DND-41 (cell line): ENCODE measurements at regions not wholly inside any gene's neighbourhood (a gene's known extent, or its start where the extent isn't known, plus 50 kb on each side); places are given as distances from the start of the nearest gene placed in this dataset.

Source experiments
- ATAC-seq: fragments of 200-7000 bp; cut with Tn5 transposase; 3 replicates; pipeline ENCODE4 v1.9.1; 2021; ENCODE audit warnings: low read depth; ENCODE audit not compliant: insufficient read depth
- DNase-seq: peaks from one replicate; pipeline ENCODE4 v3.0.0-alpha.2; 2020
- H2AFZ ChIP-seq: 2 replicates; pipeline ENCODE4 v1.6.0; 2012; ENCODE audit warnings: low read depth, low read length
- H3K27ac ChIP-seq: 2 replicates; pipeline ENCODE4 v1.5.1; 2012; ENCODE audit warnings: low read length, inconsistent platforms
- H3K27me3 ChIP-seq: fragments of 200-600 bp; sonication (generic); 2 replicates; pipeline ENCODE4 v1.6.0; 2012; ENCODE audit warnings: low read length, mild to moderate bottlenecking, inconsistent platforms; ENCODE audit not compliant: insufficient read depth, poor library complexity
- H3K36me3 ChIP-seq: 2 replicates; pipeline ENCODE4 v1.5.1; 2012; ENCODE audit warnings: low read length, inconsistent platforms; ENCODE audit not compliant: insufficient read depth
- H3K4me1 ChIP-seq: 2 replicates; pipeline ENCODE4 v1.5.1; 2012; ENCODE audit warnings: mild to moderate bottlenecking, low read length; ENCODE audit not compliant: insufficient read depth
- H3K4me2 ChIP-seq: 2 replicates; pipeline ENCODE4 v1.6.0; 2012; ENCODE audit warnings: mild to moderate bottlenecking, moderate library complexity, low read length, inconsistent platforms; ENCODE audit not compliant: insufficient read depth
- H3K4me3 ChIP-seq, 2 experiments: fragments of 200-600 bp in 1 of 2; shearing (Covaris generic) in 1 of 2; 2 replicates each; pipeline ENCODE4 v1.5.1; 2012 to 2016; ENCODE audit warnings: inconsistent platforms in 2 of 2, low read length in 2 of 2, mild to moderate bottlenecking in 2 of 2, low read depth in 1 of 2, moderate library complexity in 1 of 2
- H3K79me2 ChIP-seq: 2 replicates; pipeline ENCODE4 v1.6.0; 2012; ENCODE audit warnings: low read length, inconsistent platforms; ENCODE audit not compliant: insufficient read depth
- H3K9ac ChIP-seq: 2 replicates; pipeline ENCODE4 v1.6.0; 2012; ENCODE audit warnings: low read depth, mild to moderate bottlenecking, inconsistent platforms, low read length, moderate library complexity
- H3K9me3 ChIP-seq: 2 replicates; pipeline ENCODE4 v1.5.1; 2012; ENCODE audit warnings: low read length, moderate library complexity, mild to moderate bottlenecking, inconsistent platforms; ENCODE audit not compliant: insufficient read depth, severe bottlenecking
- H4K20me1 ChIP-seq: 2 replicates; pipeline ENCODE4 v1.6.0; 2012; ENCODE audit warnings: low read length; ENCODE audit not compliant: insufficient read depth
- CTCF ChIP-seq: IDR thresholded peaks from 2 replicates; pipeline ENCODE4 v1.5.1; 2012; ENCODE audit warnings: borderline replicate concordance, low read length, moderate library complexity, mild to moderate bottlenecking; ENCODE audit not compliant: poor library complexity, severe bottlenecking; ENCODE audit errors: extremely low read depth
- EZH2 ChIP-seq: IDR thresholded peaks from 3 replicates; pipeline ENCODE4 v1.6.1; 2012; ENCODE audit warnings: borderline replicate concordance, low read depth, mild to moderate bottlenecking, moderate library complexity, low read length, inconsistent platforms; ENCODE audit not compliant: severe bottlenecking

- Histone ChIP-seq H2AFZ (no peak overlapping the region), H4K20me1 (no peaks in the 10 kb centered on the region), H3K4me2 (no peak overlapping the region), H3K27ac (no peak overlapping the region), H3K4me3 (no peak overlapping the region), H3K9ac (no peak overlapping the region), H3K79me2 (no peaks in the 10 kb centered on the region), H3K36me3 (no peaks in the 10 kb centered on the region), H3K27me3 (peaks cover 2% of the 10 kb centered on the region), H3K9me3 (no peaks in the 10 kb centered on the region), H3K4me1 (no peaks in the 10 kb centered on the region)
- no peak for TF ChIP-seq EZH2
- no peak for TF ChIP-seq CTCF
- DNase-seq (no peak), ATAC-seq (no peak)
These were observed 306.2 kb upstream of the ATP11B start for GRCh38 chr3:182487143-182487542.

- H3K27me3 ChIP-seq = peaks cover 2% of the 10 kb centered on the region
- H3K27ac ChIP-seq = no peak overlapping the region
These were observed 305.7 kb upstream of the ATP11B start for GRCh38 chr3:182487611-182488010.

GRCh38 chr3:182490596-182491491, 302.5 kb upstream of the ATP11B start:
- no peak for DNase-seq
- peak; percentile 55 for TF ChIP-seq CTCF
- no peak for TF ChIP-seq EZH2
- Histone ChIP-seq H3K9ac (no peak overlapping the region), H3K4me2 (no peak overlapping the region), H3K4me3 (no peak overlapping the region), H4K20me1 (no peaks in the 10 kb centered on the region), H3K9me3 (no peaks in the 10 kb centered on the region), H3K79me2 (no peaks in the 10 kb centered on the region), H3K36me3 (no peaks in the 10 kb centered on the region), H3K27ac (no peak overlapping the region), H2AFZ (no peak overlapping the region), H3K4me1 (no peaks in the 10 kb centered on the region), H3K27me3 (peaks cover 2% of the 10 kb centered on the region)
- no peak for ATAC-seq

More at GRCh38 chr3:182487611-182488010, 305.7 kb upstream of the ATP11B start:
- ATAC-seq = no peak
- Histone ChIP-seq H2AFZ (no peak overlapping the region), H4K20me1 (no peaks in the 10 kb centered on the region), H3K79me2 (no peaks in the 10 kb centered on the region), H3K4me2 (no peak overlapping the region), H3K4me1 (no peaks in the 10 kb centered on the region), H3K9me3 (no peaks in the 10 kb centered on the region), H3K36me3 (no peaks in the 10 kb centered on the region), H3K4me3 (no peak overlapping the region), H3K9ac (no peak overlapping the region)
- no peak for DNase-seq
- TF ChIP-seq CTCF (no peak), EZH2 (no peak)
